NB4 (cell line): ENCODE measurements at regions not wholly inside any gene's neighbourhood (a gene's known extent, or its start where the extent isn't known, plus 50 kb on each side); places are given as distances from the start of the nearest gene placed in this dataset.

Experiments
- DNase-seq: peaks from one replicate; pipeline ENCODE4 v3.0.0; 2010; ENCODE audit warnings: low read depth
- H3K4me3 ChIP-seq: one replicate; pipeline ENCODE4 v1.5.1; 2011; ENCODE audit warnings: mild to moderate bottlenecking, low read depth, low read length, moderate library complexity
- CTCF ChIP-seq: IDR thresholded peaks from one replicate; pipeline ENCODE4 v1.5.1; 2012; ENCODE audit warnings: low read depth, low read length
- MAX ChIP-seq: IDR thresholded peaks from 2 replicates; pipeline ENCODE4 v1.6.1; 2011; ENCODE audit warnings: low read depth, low read length
- MYC ChIP-seq: IDR thresholded peaks from 2 replicates; pipeline ENCODE4 v1.6.1; 2011; ENCODE audit warnings: low read depth, low read length
- POLR2A ChIP-seq: IDR thresholded peaks from 2 replicates; pipeline ENCODE4 v1.6.1; 2011; ENCODE audit warnings: mild to moderate bottlenecking; ENCODE audit not compliant: insufficient read length; ENCODE audit errors: extremely low read depth

DNA sequence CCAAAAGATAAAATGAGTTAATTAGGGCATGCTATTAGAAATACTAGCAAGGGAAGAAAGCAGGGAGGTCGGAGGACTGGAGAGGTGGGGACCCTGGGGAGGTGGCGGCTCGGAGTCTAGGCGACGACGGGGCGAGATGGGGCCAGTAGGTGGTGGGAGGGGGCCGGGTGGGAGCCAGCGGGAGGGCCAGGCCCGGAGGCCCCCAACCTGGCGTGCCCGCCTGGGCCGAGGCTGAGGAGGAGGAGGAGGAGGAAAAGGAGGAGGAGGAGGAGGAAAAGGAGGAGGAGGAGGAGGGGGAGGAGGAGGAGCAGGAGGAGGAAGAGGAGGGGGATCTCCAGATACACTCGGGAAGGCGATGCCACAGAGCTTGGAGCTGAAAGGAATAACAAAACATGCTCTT is 426.2 kb downstream of the NR2F2 start:
- no peak overlapping the region for H3K4me3 ChIP-seq
- TF ChIP-seq MAX (no peak), MYC (no peak), POLR2A (no peak), CTCF (no peak)
- no peak for DNase-seq

- TF ChIP-seq POLR2A: no peak
- no peak for TF ChIP-seq MYC
- no peak for DNase-seq
- no peak overlapping the region for H3K4me3 ChIP-seq
These were observed 432.1 kb downstream of the NR2F2 start for GRCh38 chr15:96762566-96762965.

DNA sequence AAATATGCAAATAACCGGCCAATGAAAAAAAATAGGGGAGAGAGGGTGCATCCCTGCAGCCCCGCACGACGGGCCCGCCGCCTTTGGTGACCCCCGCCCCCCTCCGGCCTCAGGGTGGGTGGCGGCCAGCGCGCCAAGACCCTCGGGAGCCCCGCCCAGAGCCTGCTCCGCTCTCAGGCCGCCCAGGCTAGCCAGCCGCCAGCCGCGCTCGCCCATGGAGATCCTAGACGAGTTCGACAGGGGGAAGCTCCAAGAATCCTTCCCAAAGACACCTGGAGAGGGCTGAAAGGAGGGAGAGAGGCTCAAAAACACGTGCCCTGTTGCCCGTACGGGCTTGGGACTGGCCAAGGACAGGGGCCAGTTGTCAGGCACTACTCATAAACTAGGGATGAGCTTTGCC is 434.0 kb downstream of the NR2F2 start:
- TF ChIP-seq MAX (no peak), POLR2A (no peak), MYC (no peak), CTCF (no peak)
- no peak for DNase-seq
- H3K4me3 ChIP-seq: no peak overlapping the region

- TF ChIP-seq MYC (no peak), CTCF (no peak), MAX (no peak), POLR2A (no peak)
- no peak for DNase-seq
These were observed 434.4 kb downstream of the NR2F2 start for GRCh38 chr15:96764946-96765345.

GRCh38 chr15:96766366-96766765 is 435.9 kb downstream of the NR2F2 start:
- no peak overlapping the region for H3K4me3 ChIP-seq
- no peak for DNase-seq
- TF ChIP-seq POLR2A: no peak

More at GRCh38 chr15:96764946-96765345, 434.4 kb downstream of the NR2F2 start:
- H3K4me3 ChIP-seq: no peak overlapping the region

GRCh38 chr15:96767703-96768434 is 437.4 kb downstream of the NR2F2 start:
- TF ChIP-seq MAX: no peak
- TF ChIP-seq CTCF: no peak
- no peak for DNase-seq

DNA sequence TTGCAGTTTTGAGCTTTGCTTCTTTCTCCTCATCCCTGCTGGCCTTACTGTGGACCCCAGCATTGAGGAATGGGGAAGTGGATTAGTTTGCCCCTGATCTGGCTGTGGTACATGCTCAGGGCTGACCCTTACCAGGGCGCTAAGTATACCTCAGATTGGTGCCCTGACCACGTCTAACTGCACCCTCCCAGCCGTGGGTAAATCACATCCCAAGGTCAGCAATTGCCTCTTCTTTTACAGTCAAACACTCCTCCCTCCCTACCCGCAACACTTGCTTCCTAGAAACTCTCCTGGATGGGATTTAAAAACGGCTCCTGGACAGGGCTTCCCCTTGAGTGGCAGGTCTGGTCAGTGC is 437.9 kb downstream of the NR2F2 start:
- no peak overlapping the region for H3K4me3 ChIP-seq
- no peak for TF ChIP-seq MYC
- TF ChIP-seq CTCF: no peak
- no peak for TF ChIP-seq POLR2A
- no peak for TF ChIP-seq MAX
- no peak for DNase-seq

More at GRCh38 chr15:96767703-96768434, 437.4 kb downstream of the NR2F2 start:
- H3K4me3 ChIP-seq: no peak overlapping the region
